Neural cell (in vitro differentiated cells): ENCODE measurements at regions not wholly inside any gene's neighbourhood (a gene's known extent, or its start where the extent isn't known, plus 50 kb on each side); places are given as distances from the start of the nearest gene placed in this dataset.

Source experiments
- H2AFZ ChIP-seq: fragments of 200-600, 300-800 bp; sonication (generic), shearing (Covaris generic); 2 replicates; pipeline ENCODE4 v1.6.0; 2014; ENCODE audit warnings: low read depth, mild to moderate bottlenecking, antibody characterized with exemption, low read length, moderate library complexity
- H3F3A ChIP-seq: fragments of 200-600 bp; shearing (Covaris generic); 2 replicates; pipeline ENCODE4 v1.6.1; 2016; ENCODE audit warnings: mild to moderate bottlenecking, moderate library complexity, mixed read lengths, antibody characterized with exemption, low read length; ENCODE audit not compliant: insufficient read depth, poor library complexity, severe bottlenecking
- H3K27ac ChIP-seq: fragments of 200-600, 300-800 bp; sonication (generic), shearing (Covaris generic); 2 replicates; pipeline ENCODE4 v1.5.1; 2014; ENCODE audit warnings: mild to moderate bottlenecking, low read length, moderate library complexity
- H3K27me3 ChIP-seq: fragments of 300-800, 200-600 bp; sonication (generic), shearing (Covaris generic); 2 replicates; pipeline ENCODE4 v1.6.0; 2014; ENCODE audit warnings: mild to moderate bottlenecking, low read depth, low read length, moderate library complexity; ENCODE audit not compliant: insufficient read depth
- H3K36me3 ChIP-seq: fragments of 300-800, 200-600 bp; sonication (generic), shearing (Covaris generic); 2 replicates; pipeline ENCODE4 v1.5.1; 2014; ENCODE audit warnings: mild to moderate bottlenecking, antibody characterized with exemption, low read length, moderate library complexity; ENCODE audit not compliant: insufficient read depth
- H3K4me2 ChIP-seq: fragments of 300-800, 200-600 bp; sonication (generic), shearing (Covaris generic); 2 replicates; pipeline ENCODE4 v1.6.0; 2014; ENCODE audit warnings: mild to moderate bottlenecking, low read length
- H3K4me3 ChIP-seq: fragments of 300-800, 200-600 bp; sonication (generic), shearing (Covaris generic); 2 replicates; pipeline ENCODE4 v1.5.1; 2014; ENCODE audit warnings: mild to moderate bottlenecking, low read length, moderate library complexity
- H3K79me2 ChIP-seq: fragments of 200-600 bp; shearing (Covaris generic); replicated peaks from 2 replicates; pipeline ENCODE4 v1.6.0; 2014; ENCODE audit warnings: mild to moderate bottlenecking, low read length, moderate library complexity; ENCODE audit not compliant: insufficient read depth
- H3K9ac ChIP-seq: fragments of 300-800, 200-600 bp; sonication (generic), shearing (Covaris generic); 2 replicates; pipeline ENCODE4 v1.6.1; 2016; ENCODE audit warnings: mild to moderate bottlenecking, low read length, mixed read lengths
- H3K9me2 ChIP-seq: fragments of 200-600 bp; shearing (Covaris generic); 2 replicates; pipeline ENCODE4 v1.6.1; 2016; ENCODE audit warnings: mild to moderate bottlenecking, low read length, mixed read lengths; ENCODE audit not compliant: insufficient read depth
- H3K9me3 ChIP-seq: fragments of 200-600, 300-800 bp; sonication (generic), shearing (Covaris generic); 2 replicates; pipeline ENCODE4 v1.6.1; 2016; ENCODE audit warnings: mild to moderate bottlenecking, mixed run types, low read length, moderate library complexity, mixed read lengths
- H4K20me1 ChIP-seq: fragments of 200-600 bp; shearing (Covaris generic); 2 replicates; pipeline ENCODE4 v1.6.1; 2016; ENCODE audit warnings: mild to moderate bottlenecking, mixed run types; ENCODE audit not compliant: insufficient read depth
- EP300 ChIP-seq: fragments of 450-650 bp; conservative IDR thresholded peaks from 2 replicates; pipeline ENCODE4 v1.6.1; 2014; ENCODE audit warnings: antibody characterized with exemption, mild to moderate bottlenecking, moderate library complexity; ENCODE audit not compliant: poor library complexity, severe bottlenecking
- EZH2 ChIP-seq: fragments of 200-600, 300-800 bp; shearing (Covaris generic), sonication (generic); IDR thresholded peaks from 2 replicates; pipeline ENCODE4 v1.6.1; 2014; ENCODE audit warnings: antibody characterized with exemption, low read length, borderline replicate concordance, mild to moderate bottlenecking; ENCODE audit not compliant: insufficient read depth, poor library complexity, severe bottlenecking
- MXI1 ChIP-seq: fragments of 450-650 bp; conservative IDR thresholded peaks from 2 replicates; pipeline ENCODE4 v1.6.1; 2014; ENCODE audit warnings: antibody characterized with exemption, mild to moderate bottlenecking; ENCODE audit not compliant: poor library complexity, severe bottlenecking
- POLR2AphosphoS5 ChIP-seq: IDR thresholded peaks from 2 replicates; pipeline ENCODE4 v1.6.1; 2012
- RAD21 ChIP-seq: fragments of 450-650 bp; conservative IDR thresholded peaks from 2 replicates; pipeline ENCODE4 v1.6.1; 2014; ENCODE audit warnings: antibody characterized with exemption, mild to moderate bottlenecking, moderate library complexity
- SMC3 ChIP-seq: fragments of 450-650 bp; conservative IDR thresholded peaks from 2 replicates; pipeline ENCODE4 v1.6.1; 2014; ENCODE audit warnings: antibody characterized with exemption, mild to moderate bottlenecking, moderate library complexity; ENCODE audit not compliant: poor library complexity
- TAF1 ChIP-seq: IDR thresholded peaks from 2 replicates; pipeline ENCODE4 v1.6.1; 2012; ENCODE audit warnings: low read depth
- TF ChIP-seq, protein P1 (sequence below): fragments of 450-650 bp; IDR thresholded peaks from 2 replicates; pipeline ENCODE4 v1.5.1; 2014; ENCODE audit warnings: antibody characterized with exemption, mild to moderate bottlenecking, moderate library complexity; ENCODE audit not compliant: poor library complexity, severe bottlenecking
- TF ChIP-seq, protein P2 (sequence below): IDR thresholded peaks from 2 replicates; pipeline ENCODE4 v1.6.1; 2012; ENCODE audit warnings: borderline replicate concordance

DNA sequence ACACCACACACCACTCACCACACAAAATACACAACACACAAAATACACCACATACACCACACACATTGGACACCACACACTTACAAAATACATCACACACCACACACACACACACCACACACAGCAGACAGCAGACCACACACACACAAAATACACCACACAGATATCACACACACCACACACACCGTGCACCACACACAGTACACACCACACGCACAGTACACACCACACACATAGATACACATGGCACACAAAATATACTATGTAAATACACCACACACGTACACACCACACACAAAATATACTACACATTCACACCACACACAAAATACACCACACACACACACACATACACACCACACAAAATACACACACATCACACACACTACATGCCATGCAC is 1243.5 kb downstream of the BRD1 start:
- Histone ChIP-seq H3K4me3 (no peak overlapping the region), H3K9me2 (no peaks in the 10 kb centered on the region), H3K27me3 (no peaks in the 10 kb centered on the region), H3F3A (no peaks in the 10 kb centered on the region), H3K4me2 (no peak overlapping the region), H3K27ac (no peak overlapping the region), H3K36me3 (no peaks in the 10 kb centered on the region), H3K9me3 (no peaks in the 10 kb centered on the region), H3K79me2 (no peaks in the 10 kb centered on the region), H4K20me1 (no peaks in the 10 kb centered on the region), H2AFZ (no peak overlapping the region), H3K9ac (no peak overlapping the region)
- no peak for TF ChIP-seq EZH2
- TF ChIP-seq SMC3, result no peak
- no peak for TF ChIP-seq POLR2AphosphoS5
- TF ChIP-seq, protein P1, sequence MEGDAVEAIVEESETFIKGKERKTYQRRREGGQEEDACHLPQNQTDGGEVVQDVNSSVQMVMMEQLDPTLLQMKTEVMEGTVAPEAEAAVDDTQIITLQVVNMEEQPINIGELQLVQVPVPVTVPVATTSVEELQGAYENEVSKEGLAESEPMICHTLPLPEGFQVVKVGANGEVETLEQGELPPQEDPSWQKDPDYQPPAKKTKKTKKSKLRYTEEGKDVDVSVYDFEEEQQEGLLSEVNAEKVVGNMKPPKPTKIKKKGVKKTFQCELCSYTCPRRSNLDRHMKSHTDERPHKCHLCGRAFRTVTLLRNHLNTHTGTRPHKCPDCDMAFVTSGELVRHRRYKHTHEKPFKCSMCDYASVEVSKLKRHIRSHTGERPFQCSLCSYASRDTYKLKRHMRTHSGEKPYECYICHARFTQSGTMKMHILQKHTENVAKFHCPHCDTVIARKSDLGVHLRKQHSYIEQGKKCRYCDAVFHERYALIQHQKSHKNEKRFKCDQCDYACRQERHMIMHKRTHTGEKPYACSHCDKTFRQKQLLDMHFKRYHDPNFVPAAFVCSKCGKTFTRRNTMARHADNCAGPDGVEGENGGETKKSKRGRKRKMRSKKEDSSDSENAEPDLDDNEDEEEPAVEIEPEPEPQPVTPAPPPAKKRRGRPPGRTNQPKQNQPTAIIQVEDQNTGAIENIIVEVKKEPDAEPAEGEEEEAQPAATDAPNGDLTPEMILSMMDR, result no peak
- TF ChIP-seq MXI1, result no peak
- no peak for TF ChIP-seq EP300
- no peak for TF ChIP-seq TAF1
- no peak for TF ChIP-seq RAD21
- TF ChIP-seq, protein P2, sequence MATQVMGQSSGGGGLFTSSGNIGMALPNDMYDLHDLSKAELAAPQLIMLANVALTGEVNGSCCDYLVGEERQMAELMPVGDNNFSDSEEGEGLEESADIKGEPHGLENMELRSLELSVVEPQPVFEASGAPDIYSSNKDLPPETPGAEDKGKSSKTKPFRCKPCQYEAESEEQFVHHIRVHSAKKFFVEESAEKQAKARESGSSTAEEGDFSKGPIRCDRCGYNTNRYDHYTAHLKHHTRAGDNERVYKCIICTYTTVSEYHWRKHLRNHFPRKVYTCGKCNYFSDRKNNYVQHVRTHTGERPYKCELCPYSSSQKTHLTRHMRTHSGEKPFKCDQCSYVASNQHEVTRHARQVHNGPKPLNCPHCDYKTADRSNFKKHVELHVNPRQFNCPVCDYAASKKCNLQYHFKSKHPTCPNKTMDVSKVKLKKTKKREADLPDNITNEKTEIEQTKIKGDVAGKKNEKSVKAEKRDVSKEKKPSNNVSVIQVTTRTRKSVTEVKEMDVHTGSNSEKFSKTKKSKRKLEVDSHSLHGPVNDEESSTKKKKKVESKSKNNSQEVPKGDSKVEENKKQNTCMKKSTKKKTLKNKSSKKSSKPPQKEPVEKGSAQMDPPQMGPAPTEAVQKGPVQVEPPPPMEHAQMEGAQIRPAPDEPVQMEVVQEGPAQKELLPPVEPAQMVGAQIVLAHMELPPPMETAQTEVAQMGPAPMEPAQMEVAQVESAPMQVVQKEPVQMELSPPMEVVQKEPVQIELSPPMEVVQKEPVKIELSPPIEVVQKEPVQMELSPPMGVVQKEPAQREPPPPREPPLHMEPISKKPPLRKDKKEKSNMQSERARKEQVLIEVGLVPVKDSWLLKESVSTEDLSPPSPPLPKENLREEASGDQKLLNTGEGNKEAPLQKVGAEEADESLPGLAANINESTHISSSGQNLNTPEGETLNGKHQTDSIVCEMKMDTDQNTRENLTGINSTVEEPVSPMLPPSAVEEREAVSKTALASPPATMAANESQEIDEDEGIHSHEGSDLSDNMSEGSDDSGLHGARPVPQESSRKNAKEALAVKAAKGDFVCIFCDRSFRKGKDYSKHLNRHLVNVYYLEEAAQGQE, result no peak

- no peaks in the 10 kb centered on the region for H3K27me3 ChIP-seq
- TF ChIP-seq, protein P2, result no peak
- no peak for TF ChIP-seq MXI1
- no peak for TF ChIP-seq EP300
- no peak for TF ChIP-seq TAF1
- no peak for TF ChIP-seq POLR2AphosphoS5
- TF ChIP-seq, protein P1, result no peak
- TF ChIP-seq EZH2, result no peak
- no peak for TF ChIP-seq SMC3
- TF ChIP-seq RAD21, result no peak
- no peak overlapping the region for H3K4me2 ChIP-seq
- no peaks in the 10 kb centered on the region for H3F3A ChIP-seq
- no peaks in the 10 kb centered on the region for H3K9me3 ChIP-seq
- H3K36me3 ChIP-seq, result no peaks in the 10 kb centered on the region
- H3K79me2 ChIP-seq, result no peaks in the 10 kb centered on the region
- no peaks in the 10 kb centered on the region for H4K20me1 ChIP-seq
- no peak overlapping the region for H3K4me3 ChIP-seq
- H3K9me2 ChIP-seq, result no peaks in the 10 kb centered on the region
- H3K27ac ChIP-seq, result no peak overlapping the region
- no peak overlapping the region for H2AFZ ChIP-seq
- H3K9ac ChIP-seq, result no peak overlapping the region
These were observed 1245.7 kb downstream of the BRD1 start for GRCh38 chr22:48581796-48582469.
